RWPE1 (cell line): ENCODE measurements at regions not wholly inside any gene's neighbourhood (a gene's known extent, or its start where the extent isn't known, plus 50 kb on each side); places are given as distances from the start of the nearest gene placed in this dataset.
"Not testable (repeated sequence)": the region's sequence is repeated elsewhere in the genome, so short reads cannot be mapped to it uniquely, and the experiment has no call there.

Source experiments
- CTCF ChIA-PET: fragments of 350-600 bp; sonication (Branson Sonifier 250); formaldehyde crosslinking; extraction: SDS; loops from one replicate; lab custom pipeline; 2021; lab: Yijun Ruan, JAX
- POLR2A ChIA-PET: fragments of 400-600 bp; formaldehyde crosslinking; extraction: SDS; loops from one replicate; lab custom pipeline; 2020; ENCODE audit warnings: antibody characterized with exemption; ENCODE audit not compliant: low non-redundant PET; lab: Yijun Ruan, JAX
- DNase-seq: peaks from one replicate; pipeline ENCODE4 v3.0.0; 2012; ENCODE audit warnings: low spot score
- H3K27ac ChIP-seq: fragments of 450-650 bp; 2 replicates; pipeline ENCODE4 v1.5.1; 2017
- TF ChIP-seq, protein P1 (sequence below): fragments of 450-650 bp; conservative IDR thresholded peaks from 2 replicates; pipeline ENCODE4 v1.5.1; 2017; ENCODE audit warnings: low read depth, mild to moderate bottlenecking

DNA sequence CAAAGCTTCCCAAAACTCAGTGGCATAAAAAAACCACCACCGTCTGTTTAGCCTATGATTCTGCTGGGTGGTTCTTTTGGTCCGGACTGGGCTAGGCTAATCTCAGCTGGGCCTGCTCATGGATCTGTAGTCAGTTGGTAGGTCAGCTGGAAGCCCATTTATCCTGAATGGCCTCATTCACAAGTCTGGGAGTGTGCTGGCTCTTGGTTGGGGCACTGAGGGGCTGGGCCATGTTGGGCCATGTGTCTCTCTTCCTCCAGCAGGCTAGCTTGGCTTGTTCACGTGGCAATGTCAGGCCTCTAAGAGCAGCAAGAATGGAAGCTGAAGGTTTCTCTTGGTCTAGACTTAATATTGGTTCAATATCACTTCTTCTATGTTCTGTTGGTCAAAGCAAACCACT, 95.7 kb upstream of the HS6ST1 start:
- no peak for DNase-seq
- H3K27ac ChIP-seq, result no peak overlapping the region
- TF ChIP-seq, protein P1, sequence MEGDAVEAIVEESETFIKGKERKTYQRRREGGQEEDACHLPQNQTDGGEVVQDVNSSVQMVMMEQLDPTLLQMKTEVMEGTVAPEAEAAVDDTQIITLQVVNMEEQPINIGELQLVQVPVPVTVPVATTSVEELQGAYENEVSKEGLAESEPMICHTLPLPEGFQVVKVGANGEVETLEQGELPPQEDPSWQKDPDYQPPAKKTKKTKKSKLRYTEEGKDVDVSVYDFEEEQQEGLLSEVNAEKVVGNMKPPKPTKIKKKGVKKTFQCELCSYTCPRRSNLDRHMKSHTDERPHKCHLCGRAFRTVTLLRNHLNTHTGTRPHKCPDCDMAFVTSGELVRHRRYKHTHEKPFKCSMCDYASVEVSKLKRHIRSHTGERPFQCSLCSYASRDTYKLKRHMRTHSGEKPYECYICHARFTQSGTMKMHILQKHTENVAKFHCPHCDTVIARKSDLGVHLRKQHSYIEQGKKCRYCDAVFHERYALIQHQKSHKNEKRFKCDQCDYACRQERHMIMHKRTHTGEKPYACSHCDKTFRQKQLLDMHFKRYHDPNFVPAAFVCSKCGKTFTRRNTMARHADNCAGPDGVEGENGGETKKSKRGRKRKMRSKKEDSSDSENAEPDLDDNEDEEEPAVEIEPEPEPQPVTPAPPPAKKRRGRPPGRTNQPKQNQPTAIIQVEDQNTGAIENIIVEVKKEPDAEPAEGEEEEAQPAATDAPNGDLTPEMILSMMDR, result no peak
- ChIA-PET CTCF (no interaction called here), POLR2A (no interaction called here)

GRCh38 chr2:128414946-128415778, 96.5 kb upstream of the HS6ST1 start:
- ChIA-PET CTCF (no interaction called here), POLR2A (no interaction called here)
- TF ChIP-seq, protein P1, result no peak

GRCh38 chr2:128415779-128416061, 97.1 kb upstream of the HS6ST1 start:
- CTCF ChIA-PET, result no interaction called here
- POLR2A ChIA-PET, result no interaction called here
- TF ChIP-seq, protein P1, result no peak
- no peak for DNase-seq
- H3K27ac ChIP-seq, result no peak overlapping the region

More at GRCh38 chr2:128414946-128415778, 96.5 kb upstream of the HS6ST1 start:
- no peak for DNase-seq
- no peak overlapping the region for H3K27ac ChIP-seq

GRCh38 chr2:128416109-128416785, 97.6 kb upstream of the HS6ST1 start:
- ChIA-PET POLR2A (no interaction called here), CTCF (interaction anchor here (0.7 kb wide), 2 partner anchors 22 to 49 kb away, joined by 4 to 8 read pairs; no protein-coding TSS in a partner anchor)
- DNase-seq, result no peak
- no peak overlapping the region for H3K27ac ChIP-seq
- TF ChIP-seq, protein P1, result no peak

GRCh38 chr2:128416806-128417205, 98.1 kb upstream of the HS6ST1 start:
- ChIA-PET CTCF (interaction anchor here (0.7 kb wide), 2 partner anchors 21 to 50 kb away, joined by 4 to 8 read pairs; no protein-coding TSS in a partner anchor), POLR2A (no interaction called here)
- no peak for DNase-seq
- TF ChIP-seq, protein P1, result no peak
- H3K27ac ChIP-seq, result no peak overlapping the region

- H3K27ac ChIP-seq, POLR2A ChIA-PET, DNase-seq: not testable (repeated sequence)
- CTCF ChIA-PET, result interaction anchor here (0.7 kb wide), 1 partner anchor 50 kb away, joined by 4 read pairs; no protein-coding TSS in a partner anchor
Measured at GRCh38 chr2:128417264-128417663, 98.6 kb upstream of the HS6ST1 start.

DNA sequence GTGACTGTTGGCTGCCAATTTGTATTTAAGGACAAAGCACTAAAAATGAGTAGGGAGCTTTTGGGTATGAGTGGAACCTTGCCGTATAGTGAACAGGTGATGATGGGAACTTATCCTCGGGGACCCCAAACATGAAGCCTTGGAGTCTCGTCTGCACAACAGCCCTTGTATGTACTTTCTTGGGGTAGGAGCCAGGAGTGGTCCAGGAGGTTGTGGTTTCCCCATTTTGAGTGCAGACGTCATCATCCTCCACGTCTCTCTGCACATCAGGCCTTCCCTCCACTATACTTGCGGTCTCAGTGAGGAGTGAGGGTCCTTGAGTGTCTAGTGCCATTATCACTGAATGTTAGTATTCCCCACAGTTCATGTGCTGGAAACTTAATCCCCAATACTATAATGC, 101.5 kb upstream of the HS6ST1 start:
- TF ChIP-seq, protein P1, result no peak
- ChIA-PET POLR2A (no interaction called here), CTCF (no interaction called here)
- H3K27ac ChIP-seq, result no peak overlapping the region
- DNase-seq, result no peak
